HUES6 (cell line): ENCODE measurements at regions not wholly inside any gene's neighbourhood (a gene's known extent, or its start where the extent isn't known, plus 50 kb on each side); places are given as distances from the start of the nearest gene placed in this dataset.

Experiments
- H3K27ac ChIP-seq: 2 replicates; pipeline ENCODE4 v1.7.0; 2013; ENCODE audit warnings: low read depth, mild to moderate bottlenecking, low read length, inconsistent platforms
- H3K27me3 ChIP-seq: 2 replicates; pipeline ENCODE4 v1.6.1; 2013; ENCODE audit warnings: low read length; ENCODE audit not compliant: control insufficient read depth, insufficient read depth
- H3K36me3 ChIP-seq: 2 replicates; pipeline ENCODE4 v1.6.1; 2013; ENCODE audit warnings: low read length; ENCODE audit not compliant: control insufficient read depth, insufficient read depth
- H3K4me1 ChIP-seq: 2 replicates; pipeline ENCODE4 v1.6.1; 2013; ENCODE audit warnings: low read length; ENCODE audit not compliant: control insufficient read depth, insufficient read depth
- H3K4me3 ChIP-seq: 2 replicates; pipeline ENCODE4 v1.5.1; 2013; ENCODE audit warnings: low read depth, low read length
- H3K9ac ChIP-seq: one replicate; pipeline ENCODE4 v1.6.1; 2013; ENCODE audit warnings: mild to moderate bottlenecking, low read length
- H3K9me3 ChIP-seq: 2 replicates; pipeline ENCODE4 v1.6.1; 2013; ENCODE audit warnings: low read depth, low read length; ENCODE audit not compliant: control insufficient read depth, insufficient read depth

DNA sequence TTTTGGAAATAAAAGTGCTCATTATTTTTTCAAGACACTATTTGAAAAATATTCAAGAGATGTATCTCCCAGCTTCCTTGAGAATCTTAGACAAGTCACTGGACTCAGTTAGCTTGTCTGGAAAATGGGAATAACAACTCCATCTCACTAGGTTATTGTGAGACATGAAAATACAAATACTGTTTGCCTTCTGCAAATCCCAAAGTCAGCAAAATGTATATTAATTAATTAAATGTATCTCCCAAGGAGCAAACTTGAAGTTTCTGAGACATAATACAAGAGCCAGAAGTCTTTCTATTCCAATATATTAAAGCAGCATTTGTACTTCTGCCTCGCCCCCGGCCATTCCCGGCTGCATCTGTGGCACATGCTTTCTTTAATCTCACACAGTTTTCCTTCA, 54.6 kb upstream of the ID4 start:
- Histone ChIP-seq H3K27me3 (no peaks in the 10 kb centered on the region), H3K9me3 (no peaks in the 10 kb centered on the region), H3K27ac (no peak overlapping the region), H3K4me1 (no peaks in the 10 kb centered on the region), H3K36me3 (no peaks in the 10 kb centered on the region), H3K9ac (no peak overlapping the region), H3K4me3 (no peak overlapping the region)
